ENCODE measurements at regions not wholly inside any gene's neighbourhood (a gene's known extent, or its start where the extent isn't known, plus 50 kb on each side); places are given as distances from the start of the nearest gene placed in this dataset.
A peak's percentile ranks its signal among the peaks of the same experiment; 100 is the strongest.
"Not testable (repeated sequence)": the region's sequence is repeated elsewhere in the genome, so short reads cannot be mapped to it uniquely, and the experiment has no call there.

- intact Hi-C loops (cut with DNase I): no loop called here
- peak in 1 of 10 donors; percentile 67 for DNase-seq
Measured at GRCh38 chr20:46785958-46786357, 76.5 kb downstream of the SLC2A10 start.

- peak in 2 of 10 donors; percentile 12 to 52 for DNase-seq
- intact Hi-C loops (cut with DNase I): no loop called here
Measured at GRCh38 chr20:46786566-46786965, 77.1 kb downstream of the SLC2A10 start.

- intact Hi-C loops (cut with DNase I): no loop called here
- DNase-seq: peak in 2 of 10 donors; percentile 70 to 72
Measured at GRCh38 chr20:46787991-46788762, 78.7 kb downstream of the SLC2A10 start.

- DNase-seq: peak in 1 of 10 donors; percentile 1
- intact Hi-C loops (cut with DNase I): not testable (repeated sequence)
Measured at GRCh38 chr20:46788763-46789091, 79.3 kb downstream of the SLC2A10 start.

GRCh38 chr20:46789339-46790028 lies 80.0 kb downstream of the SLC2A10 start:
- peak in 1 of 10 donors; percentile 9 for DNase-seq
- intact Hi-C loops (cut with DNase I): no loop called here

GRCh38 chr20:46791722-46792416 lies 82.4 kb downstream of the SLC2A10 start:
- peak in 1 of 10 donors; percentile 49 for DNase-seq
- intact Hi-C loops (cut with DNase I): no loop called here

- intact Hi-C loops (cut with DNase I): no loop called here
- peak in 1 of 10 donors; percentile 24 for DNase-seq
Measured at GRCh38 chr20:46797206-46797605, 87.8 kb downstream of the SLC2A10 start.

GRCh38 chr20:46798430-46798829 lies 89.0 kb downstream of the SLC2A10 start:
- intact Hi-C loops (cut with DNase I): no loop called here
- peak in 1 of 10 donors; percentile 19 for DNase-seq

GRCh38 chr20:46799781-46800408 lies 90.4 kb downstream of the SLC2A10 start:
- peak in 1 of 10 donors; percentile 55 for DNase-seq
- intact Hi-C loops (cut with DNase I): no loop called here

GRCh38 chr20:46800409-46800804 lies 91.0 kb downstream of the SLC2A10 start:
- intact Hi-C loops (cut with DNase I): no loop called here
- DNase-seq: peak in 1 of 10 donors; percentile 8

- intact Hi-C loops (cut with DNase I): no loop called here
Measured at GRCh38 chr20:46801003-46801702, 91.7 kb downstream of the SLC2A10 start.

GRCh38 chr20:46802722-46803121 lies 91.9 kb upstream of the EYA2 start:
- DNase-seq: no peak
- intact Hi-C loops (cut with DNase I): no loop called here

More at GRCh38 chr20:46801003-46801702, 91.7 kb downstream of the SLC2A10 start:
- DNase-seq: peak in 1 of 10 donors; percentile 30

- DNase-seq: no peak
- intact Hi-C loops (cut with DNase I): no loop called here
Measured at GRCh38 chr20:46803123-46804020, 91.3 kb upstream of the EYA2 start.

GRCh38 chr20:46804126-46804525 lies 90.5 kb upstream of the EYA2 start:
- DNase-seq: no peak
- intact Hi-C loops (cut with DNase I): no loop called here

GRCh38 chr20:46805836-46806235 lies 88.8 kb upstream of the EYA2 start:
- DNase-seq: no peak
- intact Hi-C loops (cut with DNase I): no loop called here

- no peak for DNase-seq
- intact Hi-C loops (cut with DNase I): no loop called here
Measured at GRCh38 chr20:46807998-46808397, 86.6 kb upstream of the EYA2 start.

GRCh38 chr20:46808565-46808964 lies 86.1 kb upstream of the EYA2 start:
- DNase-seq: no peak
- intact Hi-C loops (cut with DNase I): no loop called here

GRCh38 chr20:46809706-46810360 lies 84.8 kb upstream of the EYA2 start:
- DNase-seq: no peak
- intact Hi-C loops (cut with DNase I): no loop called here

Measured in posterior cingulate gyrus (tissue), 11 donors.